Mammary epithelial cell (primary cell): ENCODE measurements at regions not wholly inside any gene's neighbourhood (a gene's known extent, or its start where the extent isn't known, plus 50 kb on each side); places are given as distances from the start of the nearest gene placed in this dataset.

Experiments used
- CTCF ChIP-seq, 2 donors: IDR thresholded peaks in 1 of 2; conservative IDR thresholded peaks in 1 of 2; 2 replicates each; pipeline ENCODE4 v1.5.1; 2011 to 2012; ENCODE audit warnings: inconsistent platforms in 2 of 2, low read length in 2 of 2, mild to moderate bottlenecking in 2 of 2, control low read depth in 1 of 2, low read depth in 1 of 2; ENCODE audit not compliant: insufficient read depth in 1 of 2; ENCODE audit errors: extremely low read depth in 1 of 2
- EZH2 ChIP-seq: IDR thresholded peaks from 2 replicates; pipeline ENCODE4 v1.6.1; 2012; ENCODE audit warnings: low read length, inconsistent platforms, borderline replicate concordance

GRCh38 chr2:7744827-7745226 is 827.6 kb downstream of the RNF144A start:
- TF ChIP-seq CTCF (conservative IDR thresholded peaks at IDR 0.05 in 1 of 2, IDR thresholded peaks at IDR 0.05 in 1 of 2; ENCODE audit: extremely low read depth in 1 of 2, insufficient read depth in 1 of 2, low read depth in 1 of 2, low read length in 2 of 2) (no peak), EZH2 (no peak)
